HepG2 (cell line): ENCODE measurements at regions not wholly inside any gene's neighbourhood (a gene's known extent, or its start where the extent isn't known, plus 50 kb on each side); places are given as distances from the start of the nearest gene placed in this dataset.

Experiments
- AKNA ChIP-seq: sonication (generic); formaldehyde crosslinking; IDR thresholded peaks from 2 replicates; pipeline ENCODE4 v1.4.0; 2020; ENCODE audit warnings: missing genetic modification reagents, borderline replicate concordance
- CHCHD3 ChIP-seq: sonication (generic); formaldehyde crosslinking; IDR thresholded peaks from 2 replicates; pipeline ENCODE4 v1.8.0; 2022; ENCODE audit warnings: mild to moderate bottlenecking, missing genetic modification reagents, moderate library complexity
- CREB1 ChIP-seq, 2 experiments: fragments of 450-650 bp in 1 of 2; IDR thresholded peaks; 2 replicates each; pipeline ENCODE4 v1.6.1; 2016 to 2017; ENCODE audit warnings: control low read depth in 1 of 2, mild to moderate bottlenecking in 1 of 2, missing compliant biosample characterization in 1 of 2, missing genetic modification characterization in 1 of 2
- DR1 ChIP-seq: sonication (generic); formaldehyde crosslinking; IDR thresholded peaks from 2 replicates; pipeline ENCODE4 v1.8.0; 2021; ENCODE audit warnings: mild to moderate bottlenecking, missing genetic modification reagents, inconsistent platforms
- EZH2 ChIP-seq: conservative IDR thresholded peaks from 2 replicates; pipeline ENCODE4 v1.6.1; 2012; ENCODE audit warnings: mild to moderate bottlenecking, low read depth, low read length, moderate library complexity
- FLYWCH1 ChIP-seq: sonication (generic); formaldehyde crosslinking; IDR thresholded peaks from 2 replicates; pipeline ENCODE4 v1.8.1; 2023; ENCODE audit warnings: mild to moderate bottlenecking, missing genetic modification reagents
- FOSL2 ChIP-seq: sonication (generic); formaldehyde crosslinking; IDR thresholded peaks from 2 replicates; pipeline ENCODE4 v1.4.0; 2020; ENCODE audit warnings: missing genetic modification reagents
- HDAC6 ChIP-seq: fragments of 200-600 bp; sonication (generic); IDR thresholded peaks from 2 replicates; pipeline ENCODE4 v1.7.0; 2017; ENCODE audit warnings: mild to moderate bottlenecking, antibody characterized with exemption, low read length, low read depth
- MAFG ChIP-seq: sonication (generic); formaldehyde crosslinking; IDR thresholded peaks from 2 replicates; pipeline ENCODE4 v1.5.1; 2020; ENCODE audit warnings: mild to moderate bottlenecking, missing genetic modification reagents
- PHF20 ChIP-seq: sonication (generic); formaldehyde crosslinking; IDR thresholded peaks from 2 replicates; pipeline ENCODE4 v1.5.0; 2020; ENCODE audit warnings: mild to moderate bottlenecking, missing genetic modification reagents
- RARG ChIP-seq: sonication (generic); formaldehyde crosslinking; IDR thresholded peaks from 2 replicates; pipeline ENCODE4 v1.4.0; 2020; ENCODE audit warnings: low read depth, mild to moderate bottlenecking, missing genetic modification reagents
- SMC3 ChIP-seq: IDR thresholded peaks from 2 replicates; pipeline ENCODE4 v1.6.1; 2011; ENCODE audit warnings: low read length, improper control_type of control experiment
- TEAD3 ChIP-seq: optimal IDR thresholded peaks from 2 replicates; pipeline ENCODE3; 2016; ENCODE audit warnings: borderline replicate concordance
- WIZ ChIP-seq: sonication (generic); formaldehyde crosslinking; IDR thresholded peaks from 2 replicates; pipeline ENCODE4 v1.5.1; 2020; ENCODE audit warnings: mild to moderate bottlenecking, missing genetic modification reagents
- ZBTB39 ChIP-seq: sonication (generic); formaldehyde crosslinking; IDR thresholded peaks from 2 replicates; pipeline ENCODE4 v1.5.0; 2020; ENCODE audit warnings: missing genetic modification reagents
- ZBTB8A ChIP-seq: sonication (generic); formaldehyde crosslinking; IDR thresholded peaks from 2 replicates; pipeline ENCODE4 v1.4.0; 2020; ENCODE audit warnings: mild to moderate bottlenecking, low read depth, missing genetic modification reagents, borderline replicate concordance
- ZNF605 ChIP-seq: sonication (generic); formaldehyde crosslinking; IDR thresholded peaks from 2 replicates; pipeline ENCODE4 v1.8.0; 2022; ENCODE audit warnings: mild to moderate bottlenecking, missing genetic modification reagents
- ZNF607 ChIP-seq: sonication (generic); formaldehyde crosslinking; IDR thresholded peaks from 2 replicates; pipeline ENCODE4 v1.5.1; 2020; ENCODE audit warnings: missing genetic modification reagents, mild to moderate bottlenecking, borderline replicate concordance
- ZNF678 ChIP-seq: sonication (generic); formaldehyde crosslinking; IDR thresholded peaks from 2 replicates; pipeline ENCODE4 v1.4.0; 2020; ENCODE audit warnings: mild to moderate bottlenecking, missing genetic modification reagents
- ZNF841 ChIP-seq: sonication (generic); formaldehyde crosslinking; IDR thresholded peaks from 2 replicates; pipeline ENCODE4 v1.8.1; 2023; ENCODE audit warnings: missing genetic modification reagents, borderline replicate concordance
- TF ChIP-seq, protein P1 (sequence below): sonication (generic); formaldehyde crosslinking; IDR thresholded peaks from 2 replicates; pipeline ENCODE4 v1.4.0; 2020; ENCODE audit warnings: missing genetic modification reagents

GRCh38 chrX:27336466-27337091 is 126.6 kb downstream of the PPP4R3C start (continued):
- no peak for TF ChIP-seq HDAC6
- TF ChIP-seq CHCHD3: no peak
- TF ChIP-seq ZNF605 (CRISPR knock-in tag): no peak
- TF ChIP-seq PHF20 (CRISPR knock-in tag): no peak
- no peak for TF ChIP-seq DR1
- TF ChIP-seq, protein P1, sequence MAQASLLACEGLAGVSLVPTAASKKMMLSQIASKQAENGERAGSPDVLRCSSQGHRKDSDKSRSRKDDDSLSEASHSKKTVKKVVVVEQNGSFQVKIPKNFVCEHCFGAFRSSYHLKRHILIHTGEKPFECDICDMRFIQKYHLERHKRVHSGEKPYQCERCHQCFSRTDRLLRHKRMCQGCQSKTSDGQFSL (CRISPR knock-in tag): no peak
- no peak for TF ChIP-seq CREB1 (IDR thresholded peaks at IDR 0.05)
- no peak for TF ChIP-seq CREB1 (CRISPR knock-in tag; IDR thresholded peaks at IDR 0.05)
- peak; percentile 48 for TF ChIP-seq SMC3
- TF ChIP-seq ZNF678: no peak
- no peak for TF ChIP-seq MAFG (CRISPR knock-in tag)
- TF ChIP-seq FOSL2: no peak
- TF ChIP-seq EZH2: no peak
- no peak for TF ChIP-seq ZBTB39 (CRISPR knock-in tag)
- no peak for TF ChIP-seq ZBTB8A (CRISPR knock-in tag)
- no peak for TF ChIP-seq WIZ
- TF ChIP-seq TEAD3 (CRISPR knock-in tag): peak; percentile 36
- no peak for TF ChIP-seq RARG (CRISPR knock-in tag)
- no peak for TF ChIP-seq AKNA (CRISPR knock-in tag)
- TF ChIP-seq ZNF607 (CRISPR knock-in tag): no peak
- TF ChIP-seq ZNF841 (CRISPR knock-in tag): no peak
- no peak for TF ChIP-seq FLYWCH1 (CRISPR knock-in tag)
